Renal cortical epithelial cell (primary cell): ENCODE measurements at regions not wholly inside any gene's neighbourhood (a gene's known extent, or its start where the extent isn't known, plus 50 kb on each side); places are given as distances from the start of the nearest gene placed in this dataset.
A peak's percentile ranks its signal among the peaks of the same experiment; 100 is the strongest.

Source experiments
- DNase-seq: peaks from one replicate; pipeline ENCODE4 v3.0.0-alpha.2; 2011; ENCODE audit warnings: low read depth

DNA sequence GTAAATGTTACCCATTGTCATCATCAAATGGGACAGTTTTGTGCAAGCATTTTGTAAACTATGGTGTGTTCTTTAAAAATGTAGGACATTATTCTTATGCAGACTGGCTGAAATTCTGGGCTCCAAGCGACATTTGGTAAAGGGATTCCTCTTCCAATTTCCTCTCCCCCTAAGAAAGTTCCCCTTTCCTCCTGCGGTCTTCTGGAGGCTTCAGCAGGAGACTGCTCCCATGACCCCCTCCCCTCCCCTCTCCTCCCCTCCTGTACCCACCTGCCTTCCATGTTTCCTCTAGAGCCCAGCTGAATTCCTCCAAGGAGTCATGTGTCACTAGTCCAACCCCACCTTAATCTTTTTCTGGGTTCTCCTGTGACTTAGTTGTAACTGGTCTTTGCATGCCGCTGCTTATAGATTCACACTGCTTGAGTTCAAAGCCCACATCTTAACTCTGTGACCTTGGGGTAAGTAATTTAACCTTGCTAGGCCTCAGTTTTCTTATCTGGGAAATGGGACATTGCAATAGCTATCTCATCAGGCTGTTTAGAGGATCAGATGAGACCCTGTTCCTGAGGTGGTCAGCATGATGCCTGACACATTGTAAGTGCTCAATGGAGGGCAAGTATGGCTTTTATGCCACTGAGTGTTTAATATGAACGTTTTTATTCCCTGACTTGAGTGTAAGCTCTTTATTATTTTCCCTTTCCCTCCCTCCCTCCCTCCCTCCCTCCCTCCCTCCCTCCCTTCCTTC, 69.9 kb upstream of the WDR26 start:
- DNase-seq = no peak

DNA sequence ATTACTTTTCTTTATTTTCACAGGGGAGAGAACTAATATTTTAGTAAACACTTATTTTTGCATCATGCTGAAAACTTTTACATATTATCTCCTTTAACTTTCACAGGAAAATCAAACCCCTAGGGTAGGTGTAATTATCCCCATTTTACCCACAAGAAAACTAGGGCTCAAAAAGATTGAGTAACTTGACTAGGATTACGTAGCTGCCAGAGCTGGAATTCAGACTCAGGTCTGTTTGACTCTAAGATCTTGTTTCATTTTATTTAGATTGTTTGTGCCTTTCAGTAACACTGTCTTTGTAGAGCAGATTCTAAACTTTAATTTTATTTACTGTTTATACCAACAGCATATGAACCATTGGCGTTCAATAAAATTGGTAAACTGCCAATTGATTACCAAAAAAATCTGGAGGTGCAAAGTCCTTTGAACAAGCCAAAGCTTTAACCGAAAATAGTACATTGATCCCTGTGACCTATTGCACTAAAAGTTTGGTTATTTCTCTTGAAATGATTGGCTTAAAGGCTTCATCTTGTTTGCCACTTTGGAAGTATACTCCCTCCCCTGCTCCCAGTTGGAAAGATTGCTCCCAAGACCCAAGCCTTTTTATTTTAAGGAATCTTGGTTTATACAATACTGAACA, 71.0 kb upstream of the WDR26 start:
- DNase-seq = no peak

DNA sequence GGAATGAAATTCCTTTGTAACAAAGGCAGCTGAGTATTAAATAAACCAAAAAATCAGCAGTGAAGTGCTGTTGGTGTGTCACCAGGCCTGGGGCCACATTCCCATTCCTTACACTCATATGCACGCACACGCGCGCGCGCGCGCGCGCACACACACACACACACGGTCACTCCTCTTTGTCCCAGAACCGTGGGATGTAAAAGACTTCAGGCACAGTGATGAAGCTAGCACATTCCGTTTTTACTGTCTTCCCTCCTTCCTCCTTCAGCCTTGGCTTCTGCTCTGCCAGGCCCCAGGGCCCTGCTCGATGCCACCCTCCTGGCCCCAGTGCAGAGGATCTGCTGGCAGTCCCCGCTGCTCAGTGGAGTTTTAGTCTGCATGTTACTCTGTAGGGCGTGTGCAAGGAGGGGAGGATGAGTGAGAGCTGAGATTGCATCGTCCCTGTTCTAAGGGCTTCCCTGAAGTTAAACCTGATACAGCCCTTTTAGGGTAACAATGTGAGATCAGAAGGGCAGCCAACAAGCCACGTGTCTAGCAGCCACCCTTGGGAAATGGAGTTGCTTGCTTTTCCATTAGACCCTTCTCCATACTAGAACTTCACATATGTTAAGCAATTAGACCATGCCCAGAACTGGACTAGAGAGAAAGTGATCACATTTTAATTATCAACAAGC, 71.7 kb upstream of the WDR26 start:
- no peak for DNase-seq

DNA sequence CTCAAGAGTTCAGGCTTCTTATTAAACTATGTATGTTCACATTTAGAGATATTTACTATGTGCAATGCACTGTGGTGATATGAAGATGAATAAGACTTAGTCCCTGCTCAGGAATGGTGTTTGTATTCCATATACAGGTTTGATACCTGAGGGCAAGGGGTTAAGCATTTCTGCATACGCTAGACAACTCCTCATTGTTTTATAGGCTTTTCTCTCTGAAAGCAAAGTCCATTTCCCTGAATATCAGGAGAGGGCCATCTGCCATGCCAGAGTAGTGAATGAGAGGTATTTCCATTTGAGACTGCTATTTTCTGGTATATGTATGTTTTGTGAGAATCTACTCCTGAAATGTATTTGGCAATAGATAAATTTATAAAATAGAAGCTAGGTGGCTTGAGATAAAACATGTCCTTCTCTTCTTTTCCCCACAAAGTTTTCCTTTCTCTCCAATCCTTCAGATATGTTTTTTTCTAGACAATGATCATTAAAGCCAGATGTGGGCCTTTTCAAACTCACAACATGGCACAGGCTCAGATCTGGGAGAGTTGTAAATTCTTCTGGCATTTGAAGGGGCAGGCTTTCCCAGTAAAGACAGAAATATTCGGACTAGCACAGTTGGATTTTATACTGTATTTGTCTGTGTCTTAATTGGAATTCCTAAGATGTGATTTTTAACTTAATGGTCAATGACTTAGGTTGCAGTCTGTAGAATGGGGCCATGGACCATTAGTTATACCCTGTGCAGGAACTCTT, 73.3 kb upstream of the WDR26 start:
- no peak for DNase-seq

DNA sequence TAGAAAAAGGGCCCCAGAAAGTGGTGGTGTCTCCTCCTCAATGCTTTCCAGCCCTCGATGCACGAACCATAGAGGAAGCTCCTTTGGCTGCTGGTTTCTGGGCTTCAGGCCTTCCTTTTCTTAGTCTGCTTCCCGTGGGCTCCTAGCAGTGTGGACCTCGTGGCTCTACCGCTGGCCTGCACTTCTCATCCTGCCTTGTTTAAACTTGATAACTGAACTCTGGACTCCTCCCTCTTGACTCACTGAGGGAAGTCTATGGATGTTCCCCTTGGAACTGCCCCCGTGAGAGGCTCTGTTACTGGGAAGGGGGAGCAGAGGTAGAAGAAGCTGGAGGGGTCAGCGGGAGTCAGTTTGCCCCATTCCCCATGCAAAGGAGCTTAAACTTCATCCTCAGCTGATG, 75.3 kb upstream of the WDR26 start:
- DNase-seq = no peak

DNA sequence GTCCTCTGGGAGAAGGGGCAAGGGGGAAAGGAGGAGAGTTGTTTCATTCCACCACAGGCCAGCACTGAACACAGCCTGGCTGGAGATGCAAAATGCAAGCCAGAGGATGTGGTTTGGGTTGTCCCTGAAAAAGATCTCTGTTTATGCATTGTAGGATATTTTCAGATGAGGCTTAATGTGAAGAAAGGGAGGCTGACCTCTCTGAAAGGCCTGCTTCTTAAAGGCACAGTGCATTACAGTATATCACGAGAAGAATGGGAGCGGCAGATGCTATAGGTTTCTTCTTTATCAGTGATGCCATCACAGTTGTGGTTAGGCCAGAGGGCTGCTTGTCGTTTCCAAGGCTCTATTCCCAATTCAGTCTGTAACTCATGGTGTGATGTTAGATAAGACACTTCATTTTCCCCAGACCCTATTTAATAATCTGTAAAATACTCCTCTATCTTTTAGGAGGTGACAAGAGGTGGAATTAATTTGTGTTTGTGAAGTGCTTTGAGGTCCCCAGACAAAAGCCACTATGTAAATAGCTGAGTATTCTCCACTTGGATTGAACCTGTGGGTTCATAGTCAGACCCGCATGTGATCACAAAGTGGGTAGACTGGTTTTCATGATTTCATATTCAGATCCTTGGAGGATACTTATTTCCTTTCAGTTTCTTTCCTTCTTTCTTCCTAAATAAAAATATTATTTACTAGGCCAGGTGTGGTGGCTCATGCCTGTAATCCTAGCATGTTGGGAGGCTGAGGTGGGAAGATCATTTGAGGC, 76.5 kb upstream of the WDR26 start:
- DNase-seq = no peak

DNA sequence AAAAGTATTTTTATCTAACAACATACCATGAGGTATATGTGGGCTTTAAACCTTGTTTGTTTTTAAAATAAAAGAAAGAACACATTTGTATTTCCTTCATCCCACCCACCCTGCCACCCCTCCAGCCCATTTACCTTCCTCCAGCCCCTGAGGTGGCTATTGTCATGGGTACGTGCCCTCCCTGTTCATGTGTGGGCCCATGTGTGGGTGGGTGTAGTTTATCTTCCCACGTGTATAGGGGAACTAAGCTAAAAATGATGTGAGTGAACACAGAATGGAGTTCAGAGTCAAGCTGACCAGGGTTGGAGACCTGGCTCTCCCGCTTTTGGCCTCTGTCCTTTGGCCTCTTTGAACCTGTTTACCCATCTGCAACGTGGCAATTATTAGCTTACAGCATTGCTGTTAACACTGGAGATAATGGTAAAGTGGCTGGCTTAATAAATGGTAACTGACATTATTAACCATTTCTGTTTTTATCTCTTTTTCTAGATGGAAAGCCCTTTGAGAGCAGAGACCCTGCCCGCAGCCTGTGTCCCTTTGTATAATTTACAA, 78.1 kb upstream of the WDR26 start:
- DNase-seq = no peak

DNA sequence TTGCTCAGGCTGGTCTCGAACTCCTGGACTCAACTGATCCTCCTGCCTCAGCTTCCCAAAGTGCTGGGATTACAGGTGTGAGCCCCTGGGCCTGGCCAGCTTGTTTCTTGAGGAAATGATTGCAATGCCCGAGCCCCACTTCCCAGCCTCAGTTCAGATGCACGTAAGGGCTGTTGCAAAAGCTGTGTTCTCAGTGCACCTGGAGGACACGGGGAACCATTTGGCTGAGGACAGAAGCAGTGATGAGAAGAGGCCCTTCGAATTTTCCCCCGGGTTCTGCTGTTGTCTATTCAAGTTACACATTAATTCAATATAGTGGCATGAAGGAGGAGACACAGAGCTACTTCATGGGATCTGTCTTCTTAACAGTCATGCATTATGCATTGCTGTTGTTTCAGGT, 78.8 kb upstream of the WDR26 start:
- DNase-seq = no peak

DNA sequence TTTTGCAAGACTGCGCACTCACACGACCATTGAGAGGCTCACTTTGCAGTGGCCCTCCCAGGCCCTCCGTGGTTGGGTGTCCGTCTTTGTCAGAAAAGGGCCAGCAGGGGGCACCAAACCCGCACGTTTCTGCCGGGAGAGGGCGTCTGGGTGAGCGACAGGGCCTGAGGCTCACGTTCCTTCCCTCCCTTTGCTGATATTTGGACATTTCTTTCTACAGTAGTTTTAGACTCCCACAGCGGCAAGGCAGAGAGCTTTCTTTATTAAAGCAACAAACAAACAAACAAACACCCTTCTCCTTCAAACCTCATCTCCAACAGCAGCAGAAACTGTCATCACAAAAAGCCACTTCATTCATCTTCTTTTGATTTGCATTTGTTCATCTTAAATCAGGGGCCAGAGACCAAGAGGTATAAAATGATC, 79.2 kb upstream of the WDR26 start:
- peak; percentile 36 for DNase-seq

DNA sequence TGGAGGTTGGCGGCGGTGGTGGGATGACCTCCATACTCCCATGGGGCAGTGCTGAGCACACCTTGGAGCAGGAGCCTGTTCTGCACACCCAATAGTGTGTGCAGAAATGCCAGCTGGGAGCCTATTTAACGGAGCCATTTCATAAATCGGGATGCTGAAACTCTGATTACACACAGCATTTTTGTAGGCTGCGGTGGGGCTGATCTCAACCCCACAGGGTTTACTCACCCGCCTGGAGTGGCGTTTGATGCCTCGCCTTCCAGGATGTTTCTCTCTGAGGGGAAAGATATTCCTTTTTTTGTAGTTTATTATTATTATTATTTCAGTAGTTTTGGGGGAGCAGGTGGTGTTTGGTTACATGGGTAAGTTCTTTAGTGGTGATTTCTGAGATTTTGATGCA, 82.6 kb upstream of the WDR26 start:
- DNase-seq = no peak

DNA sequence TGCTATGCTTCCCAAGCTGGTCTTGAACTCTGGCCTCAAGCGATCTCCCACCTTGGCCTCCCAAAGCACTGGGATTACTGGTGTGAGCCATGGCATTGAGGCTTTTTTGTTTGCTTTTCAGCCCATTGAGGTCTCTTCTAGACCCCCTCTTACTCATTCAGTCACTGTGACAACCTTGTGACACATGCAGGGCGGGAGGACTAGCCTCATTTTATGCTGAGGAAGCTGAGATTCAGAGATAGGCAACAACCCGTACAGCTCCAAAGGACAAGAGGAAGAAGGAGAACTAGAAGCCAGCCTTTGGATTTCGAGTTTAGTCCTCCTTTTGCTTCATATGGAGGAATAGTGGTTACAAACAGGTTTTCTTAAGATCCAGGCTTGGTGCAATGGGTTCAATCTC, 83.9 kb upstream of the WDR26 start:
- no peak for DNase-seq

DNA sequence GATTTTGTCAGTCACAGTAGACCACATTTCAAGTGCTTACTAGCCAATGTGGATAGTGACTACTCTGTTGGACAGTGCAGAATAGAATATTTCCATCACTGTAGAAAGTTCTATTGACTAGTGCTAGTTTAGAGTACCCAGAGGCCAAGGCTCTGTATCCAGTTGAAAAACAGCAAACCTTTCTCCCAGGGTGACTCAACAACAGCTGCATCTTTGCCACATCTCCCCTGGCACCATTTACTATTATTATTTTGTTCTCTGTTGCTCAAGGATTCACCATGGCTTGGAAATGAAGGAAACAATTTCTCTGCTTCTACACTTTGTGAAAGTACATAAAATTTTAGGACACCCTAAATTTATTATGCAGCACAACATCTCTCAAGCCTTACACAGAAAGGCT, 85.3 kb upstream of the WDR26 start:
- DNase-seq = no peak

DNA sequence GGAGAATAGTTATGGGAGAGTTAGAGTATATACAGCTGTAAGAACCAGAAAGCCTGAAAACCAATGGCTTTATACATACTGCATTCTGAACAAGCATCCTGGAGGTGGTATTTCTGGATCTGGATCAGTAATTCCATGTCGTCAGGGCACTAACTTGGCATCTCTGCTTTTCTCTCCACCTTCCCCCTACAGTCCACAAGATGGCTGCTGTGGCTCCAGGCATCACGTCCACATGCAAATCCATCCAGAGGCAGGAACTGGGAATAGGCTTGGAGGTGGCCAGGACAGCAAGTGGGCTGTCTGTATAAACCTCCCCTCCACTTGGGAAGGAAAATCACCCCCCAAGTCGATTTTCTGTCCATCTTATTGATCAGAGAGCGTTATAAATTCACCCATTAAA, 86.2 kb upstream of the WDR26 start:
- no peak for DNase-seq

DNA sequence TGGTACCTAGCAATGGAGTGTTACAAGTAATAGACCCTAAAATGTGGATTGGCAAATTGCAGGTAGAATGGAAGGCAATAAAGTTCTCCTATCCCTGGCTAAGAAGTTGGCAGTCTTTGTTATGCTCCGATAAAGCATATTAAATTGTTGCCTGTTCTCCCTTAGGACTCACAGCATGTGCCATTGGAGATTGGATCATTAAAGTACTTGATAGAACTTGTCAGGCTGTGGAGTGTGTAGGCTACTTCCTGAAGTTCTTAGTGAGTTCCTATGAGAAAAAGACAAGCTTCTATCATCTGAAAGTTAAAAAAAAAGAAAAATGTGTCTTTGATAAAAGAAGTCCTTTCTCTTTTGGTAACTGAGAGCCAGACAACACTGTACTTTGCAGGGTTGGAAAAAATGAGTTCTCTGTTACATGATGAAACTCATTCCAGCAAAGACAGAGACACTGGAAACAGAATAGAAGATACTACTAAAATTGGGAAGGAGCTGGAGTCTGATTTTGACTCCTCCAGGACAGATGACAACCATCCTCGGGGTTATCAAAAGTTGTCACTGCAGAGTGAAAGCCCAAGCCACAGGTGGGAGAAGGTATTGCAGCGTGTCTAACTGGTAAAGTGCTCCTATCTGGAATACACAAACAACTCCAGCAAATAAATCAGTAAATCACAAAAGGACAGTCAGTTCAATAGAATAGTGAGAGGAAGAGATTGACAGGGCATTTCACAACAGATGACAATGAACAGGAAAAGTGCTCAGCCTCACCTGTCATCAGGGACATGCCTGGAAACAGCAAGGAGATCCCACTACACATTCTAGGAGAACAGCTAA, 87.5 kb upstream of the WDR26 start:
- no peak for DNase-seq

DNA sequence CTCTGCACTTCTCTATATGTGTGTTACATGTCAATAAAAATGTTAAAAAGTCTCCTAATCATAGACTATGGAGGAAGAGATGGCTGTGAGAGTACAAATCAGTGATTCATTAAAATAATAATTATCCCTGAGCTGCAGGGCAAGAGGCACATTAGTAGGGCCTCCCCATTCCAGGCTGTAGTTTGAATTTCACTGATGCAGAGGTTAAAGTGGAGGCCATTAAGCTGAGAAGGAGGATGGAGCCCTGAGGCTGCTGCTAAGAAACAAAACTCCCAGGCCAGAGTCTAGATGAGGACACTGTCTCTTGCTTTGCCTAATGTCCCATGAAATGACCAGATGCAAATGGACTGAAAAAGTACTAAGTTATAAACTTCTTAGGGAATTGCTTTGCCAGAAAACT, 89.1 kb upstream of the WDR26 start:
- DNase-seq = peak; percentile 60

DNA sequence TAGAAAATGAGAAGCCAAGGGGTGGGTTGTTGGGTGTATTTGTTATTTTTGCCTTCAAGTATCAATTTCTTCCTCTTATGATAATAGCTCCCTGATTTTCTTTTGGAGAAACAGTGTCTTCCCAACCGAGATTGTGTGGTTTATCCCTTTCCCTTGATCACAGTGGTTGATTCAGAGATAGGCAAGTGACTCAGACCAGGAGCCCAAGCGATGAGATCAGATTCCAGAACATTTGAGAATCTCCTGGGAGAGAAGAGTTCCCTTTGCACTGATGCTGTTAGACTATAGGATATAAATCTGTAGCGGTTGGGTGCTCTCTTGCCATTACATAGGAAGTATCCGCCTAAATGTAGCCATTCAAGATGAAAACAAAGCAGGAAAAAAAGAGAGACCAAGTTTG, 90.1 kb upstream of the WDR26 start:
- peak; percentile 60 for DNase-seq

DNA sequence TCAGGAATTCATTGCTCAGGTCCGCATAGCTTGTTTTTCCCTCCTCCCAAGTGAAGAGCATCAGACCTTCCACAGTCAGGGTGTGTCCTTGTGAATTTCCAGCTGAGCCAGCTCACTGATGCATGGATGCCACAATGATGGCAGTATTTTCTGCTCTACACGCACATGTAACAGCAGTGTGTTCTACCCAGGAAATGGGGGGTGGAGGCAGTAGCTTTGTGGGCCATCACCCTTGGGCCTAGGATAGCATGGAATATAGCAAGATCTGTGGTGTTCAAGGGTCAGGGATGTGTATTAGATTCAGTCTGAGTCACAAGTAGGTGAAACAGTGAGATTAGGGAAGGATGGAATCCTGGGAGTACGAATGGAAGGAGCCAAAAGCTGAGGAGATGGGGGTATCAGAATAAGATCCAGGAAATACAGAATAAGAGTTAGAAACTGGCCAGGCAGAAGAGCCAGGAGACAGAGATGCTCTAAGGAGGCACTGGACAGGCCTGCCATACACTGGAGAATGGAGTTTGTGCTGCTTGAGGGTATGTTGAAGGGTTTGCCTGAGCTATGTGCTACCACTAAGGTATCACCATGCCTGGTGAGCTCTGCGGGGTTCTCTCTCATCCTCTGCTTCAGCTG, 90.6 kb upstream of the CNIH3 start:
- DNase-seq = peak; percentile 55

DNA sequence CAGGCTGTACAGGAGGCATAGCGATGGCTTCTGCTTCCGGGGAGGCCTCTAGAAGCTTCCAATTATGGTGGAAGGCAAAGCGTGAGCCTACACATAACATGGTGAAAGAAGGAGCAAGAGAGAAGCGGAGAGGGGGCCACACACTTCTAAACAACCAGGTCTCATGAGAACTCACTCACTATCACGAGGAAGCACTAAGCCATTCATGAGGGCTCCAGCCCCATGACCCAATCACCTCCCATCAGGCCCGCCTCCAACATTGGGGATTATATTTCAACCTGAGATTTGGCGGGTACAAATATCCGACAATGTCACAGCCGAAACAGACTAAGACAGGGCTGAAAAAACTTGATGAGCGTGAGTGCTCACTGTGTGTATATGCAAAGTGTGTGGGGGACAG, 89.3 kb upstream of the CNIH3 start:
- DNase-seq = no peak

DNA sequence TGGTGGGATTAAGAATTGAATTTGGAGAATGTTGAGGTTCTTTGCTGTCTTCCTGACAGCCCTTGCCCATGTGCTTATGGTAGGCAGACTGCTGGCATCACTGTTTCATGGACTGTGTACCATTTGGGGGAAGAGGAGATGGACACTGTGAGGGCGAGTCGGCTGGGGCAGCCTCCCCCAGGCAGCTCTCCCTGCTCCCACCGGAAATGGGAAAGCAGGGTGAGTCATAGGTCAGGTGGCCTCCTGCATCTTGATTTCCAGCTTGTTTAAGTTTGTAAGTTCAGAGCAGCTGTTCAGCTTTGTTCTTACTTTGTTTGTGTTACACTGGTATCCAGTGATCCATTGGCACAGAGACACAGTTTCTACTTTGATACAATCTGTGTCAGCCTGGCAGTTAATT, 87.2 kb upstream of the CNIH3 start:
- DNase-seq = peak; percentile 88

DNA sequence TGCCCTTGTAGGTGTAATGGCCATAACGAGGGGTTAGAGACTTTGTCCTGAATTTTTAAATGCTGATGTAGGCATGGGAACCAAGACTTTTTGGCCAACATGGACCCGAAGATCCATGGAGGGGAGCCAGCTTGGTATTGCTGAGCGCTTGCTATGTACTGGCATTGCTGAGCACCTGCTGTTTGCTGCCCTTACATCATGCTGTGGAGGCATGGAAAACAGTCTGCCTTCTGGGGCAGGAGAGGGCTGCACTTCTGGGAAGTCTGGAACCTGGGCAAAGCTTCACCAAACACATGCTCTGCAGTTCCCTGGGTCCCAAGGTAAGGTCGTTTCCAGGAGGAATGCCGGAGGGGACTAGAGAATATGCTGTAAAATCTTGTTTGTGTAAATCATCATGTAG, 86.3 kb upstream of the CNIH3 start:
- DNase-seq = no peak
